T-helper 1 cell treated with Interleukin-12 subunit alpha and Interleukin-12 subunit beta and Interleukin-4 antibody, amounts not matched to agents 30 ng/mL and 1 ng/mL, for 36 hours (primary cell): ENCODE measurements at regions not wholly inside any gene's neighbourhood (a gene's known extent, or its start where the extent isn't known, plus 50 kb on each side); places are given as distances from the start of the nearest gene placed in this dataset.

Experiments
- intact Hi-C: fragments of 100-400 bp; cut with micrococcal nuclease; formaldehyde crosslinking; loops from one replicate; pipeline ENCODE4 v1.15.1; 2024

DNA sequence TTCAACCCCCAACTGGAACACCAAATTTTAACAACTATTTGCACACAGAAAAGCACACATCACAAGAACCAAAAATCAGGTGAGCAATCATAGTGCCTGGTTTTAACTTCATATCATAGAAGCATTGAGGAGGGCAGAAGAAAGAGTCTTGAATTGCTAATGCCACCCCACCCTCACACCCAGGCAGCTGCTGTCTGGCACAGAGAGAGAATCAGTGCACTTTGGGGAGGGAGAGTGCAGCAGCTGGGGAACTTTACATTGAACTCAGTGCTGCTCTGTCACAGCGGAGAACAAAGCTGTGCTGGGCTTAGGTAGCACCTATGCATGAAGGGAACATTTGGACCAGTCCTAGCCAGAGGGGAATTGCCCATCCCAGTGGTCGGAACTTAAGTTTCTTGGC lies 76.0 kb upstream of the KBTBD8 start:
- intact Hi-C loops: no loop called here

- intact Hi-C loops: no loop called here
Observed at GRCh38 chr3:66923969-66924368, 74.1 kb upstream of the KBTBD8 start.

DNA sequence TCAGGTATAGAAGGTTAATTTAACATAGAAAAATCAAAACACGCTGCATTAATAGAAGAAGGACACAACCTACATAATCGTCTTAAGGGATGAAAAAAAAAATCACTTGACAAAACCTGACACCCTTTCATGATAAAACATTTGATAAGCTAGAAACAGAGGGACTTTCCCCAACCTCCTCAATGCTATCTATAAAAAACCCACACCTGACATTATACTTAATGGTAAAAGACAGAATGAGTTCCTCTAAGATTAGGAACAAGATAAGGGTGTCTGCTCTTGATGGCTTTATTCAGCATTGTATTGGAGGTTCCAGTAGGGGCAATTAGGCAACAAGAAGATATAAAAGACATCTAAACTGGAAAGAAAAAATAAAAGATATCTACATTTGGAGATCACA lies 69.9 kb upstream of the KBTBD8 start:
- intact Hi-C loops: no loop called here

GRCh38 chr3:66931291-66931690 lies 66.8 kb upstream of the KBTBD8 start:
- intact Hi-C loops: no loop called here

GRCh38 chr3:66931699-66932098 lies 66.4 kb upstream of the KBTBD8 start:
- intact Hi-C loops: no loop called here

DNA sequence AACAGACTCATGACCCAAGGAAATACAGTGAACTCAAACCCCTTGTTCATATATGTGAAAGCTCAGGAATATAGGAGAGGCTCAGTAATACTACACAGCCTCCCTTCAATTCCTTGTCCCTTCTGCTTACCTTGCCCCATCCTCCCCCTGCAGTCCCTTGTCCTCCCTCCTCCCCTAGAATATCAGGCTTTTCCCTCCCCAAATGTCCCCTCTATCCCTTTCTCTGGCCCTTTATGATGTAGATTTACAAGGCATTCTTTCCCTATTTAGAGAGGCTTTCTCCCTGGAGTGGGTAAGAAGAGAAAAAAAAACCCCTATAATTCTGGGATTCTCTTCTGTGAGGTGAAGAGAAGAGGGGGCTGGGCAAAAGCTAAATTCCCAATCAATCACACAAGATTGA lies 64.9 kb upstream of the KBTBD8 start:
- intact Hi-C loops: no loop called here

DNA sequence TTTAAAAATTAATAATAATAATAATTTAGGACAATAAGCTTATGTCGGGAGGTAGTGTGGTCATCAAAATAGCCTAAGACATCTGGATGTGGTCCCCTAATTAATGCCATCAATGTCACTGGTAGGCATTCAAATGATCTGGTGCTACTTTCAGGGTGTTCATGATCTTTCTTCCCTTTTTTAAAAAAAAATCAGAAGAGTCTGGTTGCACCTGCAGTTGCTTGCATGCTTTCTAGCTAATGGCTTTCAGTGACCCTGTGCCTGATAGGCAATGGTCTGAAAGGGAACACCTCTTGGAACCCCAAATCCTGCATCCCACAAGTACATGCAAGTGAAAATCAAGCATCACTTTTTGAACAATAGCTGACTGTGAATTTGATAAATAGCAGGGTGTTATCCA lies 64.1 kb upstream of the KBTBD8 start:
- intact Hi-C loops: no loop called here

DNA sequence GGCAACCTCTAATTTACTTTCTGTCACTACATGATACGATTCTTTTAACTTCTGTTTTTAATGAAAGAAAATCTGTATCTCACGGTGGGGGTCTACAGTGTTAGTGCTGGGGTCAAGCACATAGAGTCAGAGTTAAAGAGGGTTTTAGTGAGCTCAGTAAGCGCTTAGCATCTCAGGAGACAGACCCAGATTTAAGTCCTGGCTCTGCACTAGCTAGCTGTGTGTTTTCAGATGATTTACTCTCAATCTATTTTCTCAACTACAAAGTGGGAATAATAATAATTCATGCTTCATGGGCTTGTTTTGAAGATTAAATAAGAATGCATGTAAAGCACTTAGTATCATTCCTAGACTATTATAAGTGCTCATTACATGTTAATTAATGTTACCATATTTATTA lies 63.4 kb upstream of the KBTBD8 start:
- intact Hi-C loops: loop anchor here (5.0 kb wide), 1 partner anchor 1958 kb away; no protein-coding TSS in a partner anchor

DNA sequence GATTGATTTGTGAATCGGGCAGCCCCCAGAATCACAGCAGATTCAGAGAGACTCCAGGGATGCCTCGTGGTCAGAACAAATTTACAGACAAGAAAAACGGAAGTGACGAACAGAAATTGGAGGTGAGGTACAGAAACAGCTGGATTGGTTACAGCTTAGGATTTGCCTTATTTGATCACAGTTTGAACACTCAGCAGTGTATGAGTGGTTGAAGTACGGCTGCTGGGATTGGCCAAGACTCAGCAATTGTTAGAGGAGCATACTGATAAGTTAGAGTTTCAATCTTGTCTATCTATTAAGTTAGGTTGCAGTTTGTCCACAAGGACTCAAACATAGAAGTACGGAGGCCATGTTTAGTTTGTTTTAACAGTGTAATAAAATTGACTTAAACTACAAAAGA lies 61.1 kb upstream of the KBTBD8 start:
- intact Hi-C loops: loop anchor here (5.0 kb wide), 1 partner anchor 1955 kb away; no protein-coding TSS in a partner anchor

GRCh38 chr3:66938338-66938963 lies 59.7 kb upstream of the KBTBD8 start:
- intact Hi-C loops: loop anchor here (1.0 to 5.0 kb wide), 4 partner anchors 98 to 1954 kb away; no protein-coding TSS in a partner anchor

GRCh38 chr3:66948041-66948440 lies 50.1 kb upstream of the KBTBD8 start:
- intact Hi-C loops: no loop called here
